ENCODE measurements at regions not wholly inside any gene's neighbourhood (a gene's known extent, or its start where the extent isn't known, plus 50 kb on each side); places are given as distances from the start of the nearest gene placed in this dataset.

GRCh38 chr12:19055589-19055988 lies 73.9 kb upstream of the PLEKHA5 start:
- DNase-seq (ENCODE audit: low spot score) = no peak
- TF ChIP-seq CTCF (IDR thresholded peaks at IDR 0.05; ENCODE audit: extremely low read depth, missing control alignments) = no peak

GRCh38 chr12:19058235-19059021 lies 71.1 kb upstream of the PLEKHA5 start:
- no peak for TF ChIP-seq CTCF (IDR thresholded peaks at IDR 0.05; ENCODE audit: extremely low read depth, missing control alignments)

GRCh38 chr12:19064713-19065112 lies 64.8 kb upstream of the PLEKHA5 start:
- DNase-seq (ENCODE audit: low spot score) = no peak
- TF ChIP-seq CTCF (IDR thresholded peaks at IDR 0.05; ENCODE audit: extremely low read depth, missing control alignments) = no peak

More at GRCh38 chr12:19058235-19059021, 71.1 kb upstream of the PLEKHA5 start:
- DNase-seq (ENCODE audit: low spot score) = no peak

- TF ChIP-seq CTCF (IDR thresholded peaks at IDR 0.05; ENCODE audit: extremely low read depth, missing control alignments) = no peak
- no peak for DNase-seq (ENCODE audit: low spot score)
These were observed 64.3 kb upstream of the PLEKHA5 start for GRCh38 chr12:19065223-19065622.

GRCh38 chr12:19065871-19066270 lies 63.7 kb upstream of the PLEKHA5 start:
- DNase-seq (ENCODE audit: low spot score) = no peak
- no peak for TF ChIP-seq CTCF (IDR thresholded peaks at IDR 0.05; ENCODE audit: extremely low read depth, missing control alignments)

GRCh38 chr12:19066475-19067001 lies 63.0 kb upstream of the PLEKHA5 start:
- no peak for TF ChIP-seq CTCF (IDR thresholded peaks at IDR 0.05; ENCODE audit: extremely low read depth, missing control alignments)
- DNase-seq (ENCODE audit: low spot score) = no peak

- no peak for DNase-seq (ENCODE audit: low spot score)
- no peak for TF ChIP-seq CTCF (IDR thresholded peaks at IDR 0.05; ENCODE audit: extremely low read depth, missing control alignments)
These were observed 61.4 kb upstream of the PLEKHA5 start for GRCh38 chr12:19068137-19068536.

Measured in GM20000 (cell line).